Upper lobe of left lung (tissue), 6 donors: ENCODE measurements at regions not wholly inside any gene's neighbourhood (a gene's known extent, or its start where the extent isn't known, plus 50 kb on each side); places are given as distances from the start of the nearest gene placed in this dataset.
A peak's percentile ranks its signal among the peaks of the same experiment; 100 is the strongest.

ENCODE experiments used
- ATAC-seq, 2 donors: fragments of 200-7000 bp; cut with Tn5 transposase; one replicate each; pipeline ENCODE4 v1.9.1; 2022; ENCODE audit warnings: mild to moderate bottlenecking in 2 of 2, moderate library complexity in 2 of 2; ENCODE audit not compliant: low FRiP score in 2 of 2
- DNase-seq, 2 donors: peaks; one replicate each; pipeline ENCODE4 v3.0.0-alpha.2; 2019 to 2020
- H3K27ac ChIP-seq, 4 donors: fragments of 200-600 bp; sonication (generic); one replicate each; pipeline ENCODE4 v1.5.1; 2016 to 2019
- H3K27me3 ChIP-seq, 4 donors: fragments of 200-600 bp; sonication (generic); one replicate each; pipeline ENCODE4 v1.5.1; 2017 to 2019
- H3K36me3 ChIP-seq, 4 donors: fragments of 200-600 bp; sonication (generic); one replicate each; pipeline ENCODE4 v1.5.1; 2016 to 2019
- H3K4me1 ChIP-seq, 4 donors: fragments of 200-600 bp; sonication (generic); one replicate each; pipeline ENCODE4 v1.5.1; 2018 to 2019
- H3K4me3 ChIP-seq, 4 donors: fragments of 200-600 bp; sonication (generic); one replicate each; pipeline ENCODE4 v1.5.1; 2017 to 2019; ENCODE audit warnings: mild to moderate bottlenecking in 2 of 4, moderate library complexity in 1 of 4
- H3K9me3 ChIP-seq, 4 donors: fragments of 200-600 bp; sonication (generic); one replicate each; pipeline ENCODE4 v1.5.1; 2018 to 2019
- CTCF ChIP-seq, 6 experiments: fragments of 450-650 bp in 4 of 6; fragments of 200-600 bp in 2 of 6; sonication (generic) in 2 of 6; IDR thresholded peaks; one replicate each; pipeline ENCODE4 v1.5.1; 2016 to 2019; ENCODE audit warnings: antibody characterized with exemption in 6 of 6
- EP300 ChIP-seq, 4 donors: sonication (generic); formaldehyde crosslinking; IDR thresholded peaks; one replicate each; pipeline ENCODE4 v1.5.1; 2017; ENCODE audit warnings: antibody characterized with exemption in 4 of 4, control low read depth in 2 of 4
- POLR2A ChIP-seq, 4 donors: fragments of 450-650 bp; IDR thresholded peaks; one replicate each; pipeline ENCODE4 v1.5.1; 2016 to 2017; ENCODE audit warnings: antibody characterized with exemption in 4 of 4, mild to moderate bottlenecking in 2 of 4
- POLR2AphosphoS5 ChIP-seq, 2 donors: sonication (generic); formaldehyde crosslinking; IDR thresholded peaks; one replicate each; pipeline ENCODE4 v1.5.1; 2017; ENCODE audit warnings: antibody characterized with exemption in 2 of 2
- WGBS, 2 donors: methylation state at CpG; one replicate each; pipeline ENCODE4 v1.1.5; 2017 to 2018; 5-methylcytosine and 5-hydroxymethylcytosine counted together
- donor health status: DM: no; HTN: no; CAD: no; lungs with moderate emphysema.
- donor health status: DM: no; HTN: yes; CAD: no; lungs with severe emphysema.

- DNase-seq (no peak), ATAC-seq (no peak)
- TF ChIP-seq POLR2A (IDR thresholded peaks at IDR 0.05) = no peak
- TF ChIP-seq EP300 (IDR thresholded peaks at IDR 0.05) = no peak
- TF ChIP-seq CTCF (IDR thresholded peaks at IDR 0.05) = no peak
- no peak for TF ChIP-seq POLR2AphosphoS5 (IDR thresholded peaks at IDR 0.05)
- Histone ChIP-seq H3K4me3 (no peak overlapping the region), H3K9me3 (no peaks in the 10 kb centered on the region), H3K27ac (no peak overlapping the region), H3K27me3 (no peaks in the 10 kb centered on the region), H3K4me1 (peaks cover 0 to 16% (median 12%) of the 10 kb centered on the region in 4 donors), H3K36me3 (no peaks in the 10 kb centered on the region)
- 75 to 78% methylated on average over 5 of the region's 5 CpGs for WGBS, 2 donors
Observed at GRCh38 chr1:55313903-55314302, 98.7 kb upstream of the USP24 start.

- H3K36me3 ChIP-seq = no peaks in the 10 kb centered on the region
- no peak for TF ChIP-seq POLR2A (IDR thresholded peaks at IDR 0.05)
- TF ChIP-seq EP300 (IDR thresholded peaks at IDR 0.05) = no peak
- no peak for TF ChIP-seq POLR2AphosphoS5 (IDR thresholded peaks at IDR 0.05)
- TF ChIP-seq CTCF (IDR thresholded peaks at IDR 0.05) = no peak
- DNase-seq = no peak
- H3K27ac ChIP-seq = no peak overlapping the region
- H3K9me3 ChIP-seq = no peaks in the 10 kb centered on the region
- H3K4me1 ChIP-seq = peaks cover 0 to 9% (median 2%) of the 10 kb centered on the region in 4 donors
- no peak overlapping the region for H3K4me3 ChIP-seq
- WGBS, 2 donors = 87 to 89% methylated on average over 4 of the region's 4 CpGs
- no peaks in the 10 kb centered on the region for H3K27me3 ChIP-seq
- no peak for ATAC-seq
Observed at GRCh38 chr1:55311979-55312378, 96.8 kb upstream of the USP24 start.

GRCh38 chr1:55311057-55311641 lies 96.0 kb upstream of the USP24 start:
- Histone ChIP-seq H3K4me3 (no peak overlapping the region), H3K4me1 (peaks cover 0 to 3% (median 0%) of the 10 kb centered on the region in 4 donors), H3K27me3 (no peaks in the 10 kb centered on the region), H3K27ac (no peak overlapping the region), H3K36me3 (no peaks in the 10 kb centered on the region), H3K9me3 (no peaks in the 10 kb centered on the region)
- DNase-seq (no peak), ATAC-seq (no peak)
- TF ChIP-seq POLR2A (IDR thresholded peaks at IDR 0.05) = no peak
- TF ChIP-seq CTCF (IDR thresholded peaks at IDR 0.05) = no peak
- TF ChIP-seq POLR2AphosphoS5 (IDR thresholded peaks at IDR 0.05) = no peak
- no peak for TF ChIP-seq EP300 (IDR thresholded peaks at IDR 0.05)
- WGBS, 2 donors = 76 to 81% methylated on average over 7 of the region's 7 CpGs

- ATAC-seq (peak in 1 of 2 donors; percentile 44), DNase-seq (no peak)
- Histone ChIP-seq H3K27me3 (no peaks in the 10 kb centered on the region), H3K4me1 (peaks cover 0 to 3% (median 0%) of the 10 kb centered on the region in 4 donors), H3K27ac (no peak overlapping the region), H3K36me3 (no peaks in the 10 kb centered on the region), H3K9me3 (no peaks in the 10 kb centered on the region), H3K4me3 (no peak overlapping the region)
- 49 to 55% methylated on average over 3 of the region's 3 CpGs for WGBS, 2 donors
- no peak for TF ChIP-seq CTCF (IDR thresholded peaks at IDR 0.05)
Observed at GRCh38 chr1:55310505-55310971, 95.4 kb upstream of the USP24 start.
